ENCODE measurements at regions not wholly inside any gene's neighbourhood (a gene's known extent, or its start where the extent isn't known, plus 50 kb on each side); places are given as distances from the start of the nearest gene placed in this dataset.

- POLR2A ChIA-PET, result no interaction called here
Measured at GRCh38 chr4:23311983-23312382, 577.9 kb downstream of the PPARGC1A start.

DNA sequence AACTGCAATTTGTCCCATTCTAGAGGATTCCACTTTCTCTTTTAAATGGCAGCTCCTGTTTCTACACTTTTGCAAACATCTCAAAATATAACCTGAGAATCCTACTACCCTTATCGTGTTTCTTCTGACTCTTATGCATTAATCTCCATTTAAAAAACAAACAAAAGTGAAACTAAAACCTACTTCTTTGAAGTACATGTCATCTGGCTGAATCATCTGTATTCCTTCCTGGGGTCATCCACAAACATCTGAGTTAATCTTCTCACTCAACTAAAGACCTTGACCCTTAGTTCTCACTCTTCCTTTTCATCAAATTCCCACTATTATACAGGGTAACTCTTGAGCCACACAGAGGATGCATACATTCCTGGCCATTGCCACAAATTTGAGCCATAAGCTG lies 584.8 kb downstream of the PPARGC1A start:
- H3K4me1 ChIP-seq (ENCODE audit: control extremely low read depth in 1 of 4, control insufficient read depth in 4 of 4, insufficient read depth in 4 of 4, low read length in 3 of 4), result peaks cover 0 to 8% (median 4%) of the 10 kb centered on the region in 4 experiments
- WGBS (ENCODE audit: insufficient coverage), result 100% methylated on average over 1 of the region's 1 CpG
- peak in 2 of 3 donors; percentile 9 to 27 for DNase-seq
- no peak overlapping the region for H3K27ac ChIP-seq (ENCODE audit: insufficient read depth in 1 of 2, low read depth in 1 of 2, low read length in 2 of 2, poor library complexity in 1 of 2, severe bottlenecking in 2 of 2)
- peak overlapping the region in 1 of 7 experiments; percentile 54 for H3K4me3 ChIP-seq (ENCODE audit: control insufficient read depth in 1 of 7, extremely low read depth in 1 of 7, insufficient read depth in 4 of 7, low read depth in 2 of 7, low read length in 6 of 7)
- H3K9me3 ChIP-seq (ENCODE audit: control extremely low read depth in 1 of 5, control insufficient read depth in 4 of 5, insufficient read depth in 2 of 5, low read depth in 1 of 5, low read length in 4 of 5), result no peaks in the 10 kb centered on the region
- POLR2A ChIA-PET, result no interaction called here
- no peaks in the 10 kb centered on the region for H3K36me3 ChIP-seq (ENCODE audit: control insufficient read depth in 4 of 4, insufficient read depth in 4 of 4, low read length in 3 of 4)
- CTCF ChIA-PET, result interaction anchor here (0.7 kb wide), 1 partner anchor 55 kb away, joined by 3 read pairs; no protein-coding TSS in a partner anchor
- H3K27me3 ChIP-seq (replicated peaks in 2 of 5; ENCODE audit: control insufficient read depth in 4 of 5, insufficient read depth in 5 of 5, low read length in 4 of 5), result no peaks in the 10 kb centered on the region

More at GRCh38 chr4:23311983-23312382, 577.9 kb downstream of the PPARGC1A start:
- 93% methylated on average over 2 of the region's 3 CpGs for WGBS (ENCODE audit: insufficient coverage)
- Histone ChIP-seq H3K4me3 (ENCODE audit: control insufficient read depth in 1 of 7, extremely low read depth in 1 of 7, insufficient read depth in 4 of 7, low read depth in 2 of 7, low read length in 6 of 7) (no peak overlapping the region), H3K9me3 (ENCODE audit: control extremely low read depth in 1 of 5, control insufficient read depth in 4 of 5, insufficient read depth in 2 of 5, low read depth in 1 of 5, low read length in 4 of 5) (no peaks in the 10 kb centered on the region), H3K36me3 (ENCODE audit: control insufficient read depth in 4 of 4, insufficient read depth in 4 of 4, low read length in 3 of 4) (no peaks in the 10 kb centered on the region), H3K27me3 (replicated peaks in 2 of 5; ENCODE audit: control insufficient read depth in 4 of 5, insufficient read depth in 5 of 5, low read length in 4 of 5) (no peaks in the 10 kb centered on the region), H3K4me1 (ENCODE audit: control extremely low read depth in 1 of 4, control insufficient read depth in 4 of 4, insufficient read depth in 4 of 4, low read length in 3 of 4) (no peaks in the 10 kb centered on the region), H3K27ac (ENCODE audit: insufficient read depth in 1 of 2, low read depth in 1 of 2, low read length in 2 of 2, poor library complexity in 1 of 2, severe bottlenecking in 2 of 2) (no peak overlapping the region)
- CTCF ChIA-PET, result no interaction called here
- no peak for DNase-seq

- Histone ChIP-seq H3K9me3 (ENCODE audit: control extremely low read depth in 1 of 5, control insufficient read depth in 4 of 5, insufficient read depth in 2 of 5, low read depth in 1 of 5, low read length in 4 of 5) (no peaks in the 10 kb centered on the region), H3K27me3 (replicated peaks in 2 of 5; ENCODE audit: control insufficient read depth in 4 of 5, insufficient read depth in 5 of 5, low read length in 4 of 5) (no peaks in the 10 kb centered on the region), H3K4me1 (ENCODE audit: control extremely low read depth in 1 of 4, control insufficient read depth in 4 of 4, insufficient read depth in 4 of 4, low read length in 3 of 4) (peaks cover 0 to 8% (median 4%) of the 10 kb centered on the region in 4 experiments), H3K36me3 (ENCODE audit: control insufficient read depth in 4 of 4, insufficient read depth in 4 of 4, low read length in 3 of 4) (no peaks in the 10 kb centered on the region), H3K27ac (ENCODE audit: insufficient read depth in 1 of 2, low read depth in 1 of 2, low read length in 2 of 2, poor library complexity in 1 of 2, severe bottlenecking in 2 of 2) (no peak overlapping the region), H3K4me3 (ENCODE audit: control insufficient read depth in 1 of 7, extremely low read depth in 1 of 7, insufficient read depth in 4 of 7, low read depth in 2 of 7, low read length in 6 of 7) (no peak overlapping the region)
- POLR2A ChIA-PET, result no interaction called here
- CTCF ChIA-PET, result no interaction called here
- no peak for DNase-seq
- 80% methylated on average over 1 of the region's 1 CpG for WGBS (ENCODE audit: insufficient coverage)
Measured at GRCh38 chr4:23298371-23298770, 591.5 kb downstream of the PPARGC1A start.

GRCh38 chr4:23297327-23297726 lies 592.5 kb downstream of the PPARGC1A start:
- POLR2A ChIA-PET, result no interaction called here
- DNase-seq, result no peak
- WGBS (ENCODE audit: insufficient coverage), result 97% methylated on average over 3 of the region's 4 CpGs
- no peaks in the 10 kb centered on the region for H3K9me3 ChIP-seq (ENCODE audit: control extremely low read depth in 1 of 5, control insufficient read depth in 4 of 5, insufficient read depth in 2 of 5, low read depth in 1 of 5, low read length in 4 of 5)
- no peak overlapping the region for H3K27ac ChIP-seq (ENCODE audit: insufficient read depth in 1 of 2, low read depth in 1 of 2, low read length in 2 of 2, poor library complexity in 1 of 2, severe bottlenecking in 2 of 2)
- peaks cover 0 to under 1% (median under 1%) of the 10 kb centered on the region in 4 experiments for H3K4me1 ChIP-seq (ENCODE audit: control extremely low read depth in 1 of 4, control insufficient read depth in 4 of 4, insufficient read depth in 4 of 4, low read length in 3 of 4)
- H3K4me3 ChIP-seq (ENCODE audit: control insufficient read depth in 1 of 7, extremely low read depth in 1 of 7, insufficient read depth in 4 of 7, low read depth in 2 of 7, low read length in 6 of 7), result no peak overlapping the region
- CTCF ChIA-PET, result no interaction called here
- no peaks in the 10 kb centered on the region for H3K36me3 ChIP-seq (ENCODE audit: control insufficient read depth in 4 of 4, insufficient read depth in 4 of 4, low read length in 3 of 4)
- no peaks in the 10 kb centered on the region for H3K27me3 ChIP-seq (replicated peaks in 2 of 5; ENCODE audit: control insufficient read depth in 4 of 5, insufficient read depth in 5 of 5, low read length in 4 of 5)

GRCh38 chr4:23291139-23291538 lies 598.4 kb downstream of the GBA3 start:
- 80% methylated on average over 1 of the region's 2 CpGs for WGBS (ENCODE audit: insufficient coverage)
- DNase-seq, result no peak
- Histone ChIP-seq H3K4me3 (ENCODE audit: control insufficient read depth in 1 of 7, extremely low read depth in 1 of 7, insufficient read depth in 4 of 7, low read depth in 2 of 7, low read length in 6 of 7) (no peak overlapping the region), H3K27ac (ENCODE audit: insufficient read depth in 1 of 2, low read depth in 1 of 2, low read length in 2 of 2, poor library complexity in 1 of 2, severe bottlenecking in 2 of 2) (no peak overlapping the region), H3K27me3 (replicated peaks in 2 of 5; ENCODE audit: control insufficient read depth in 4 of 5, insufficient read depth in 5 of 5, low read length in 4 of 5) (no peaks in the 10 kb centered on the region), H3K36me3 (ENCODE audit: control insufficient read depth in 4 of 4, insufficient read depth in 4 of 4, low read length in 3 of 4) (no peaks in the 10 kb centered on the region), H3K9me3 (ENCODE audit: control extremely low read depth in 1 of 5, control insufficient read depth in 4 of 5, insufficient read depth in 2 of 5, low read depth in 1 of 5, low read length in 4 of 5) (peaks cover 0 to 2% (median 0%) of the 10 kb centered on the region in 5 experiments), H3K4me1 (ENCODE audit: control extremely low read depth in 1 of 4, control insufficient read depth in 4 of 4, insufficient read depth in 4 of 4, low read length in 3 of 4) (peaks cover 0 to 7% (median 0%) of the 10 kb centered on the region in 4 experiments)
- ChIA-PET CTCF (no interaction called here), POLR2A (no interaction called here)

DNA sequence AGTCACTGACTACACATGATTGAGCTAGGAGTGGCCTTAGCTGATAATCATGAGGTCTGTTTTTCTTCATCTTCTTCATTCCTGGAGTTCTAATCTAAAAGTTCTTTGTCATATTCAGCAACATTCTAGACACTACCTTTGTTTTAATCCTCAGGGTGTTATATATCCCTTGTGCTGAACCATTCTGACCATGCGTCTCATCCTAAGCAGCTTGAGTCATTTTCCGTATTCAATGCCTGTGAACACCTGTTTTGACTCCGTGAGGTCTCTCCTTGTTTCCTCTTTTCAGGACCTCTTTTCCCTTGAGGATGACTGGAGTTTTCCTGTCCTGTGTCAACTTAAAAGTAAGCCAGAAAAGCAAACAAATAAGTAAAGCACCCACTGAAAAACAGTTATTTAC lies 597.9 kb downstream of the GBA3 start:
- no peaks in the 10 kb centered on the region for H3K36me3 ChIP-seq (ENCODE audit: control insufficient read depth in 4 of 4, insufficient read depth in 4 of 4, low read length in 3 of 4)
- 59% methylated on average over 3 of the region's 3 CpGs for WGBS (ENCODE audit: insufficient coverage)
- peak in 2 of 3 donors; percentile 16 to 50 for DNase-seq
- H3K9me3 ChIP-seq (ENCODE audit: control extremely low read depth in 1 of 5, control insufficient read depth in 4 of 5, insufficient read depth in 2 of 5, low read depth in 1 of 5, low read length in 4 of 5), result peaks cover 0 to 2% (median 0%) of the 10 kb centered on the region in 5 experiments
- no peak overlapping the region for H3K27ac ChIP-seq (ENCODE audit: insufficient read depth in 1 of 2, low read depth in 1 of 2, low read length in 2 of 2, poor library complexity in 1 of 2, severe bottlenecking in 2 of 2)
- ChIA-PET POLR2A (no interaction called here), CTCF (no interaction called here)
- no peaks in the 10 kb centered on the region for H3K27me3 ChIP-seq (replicated peaks in 2 of 5; ENCODE audit: control insufficient read depth in 4 of 5, insufficient read depth in 5 of 5, low read length in 4 of 5)
- H3K4me3 ChIP-seq (ENCODE audit: control insufficient read depth in 1 of 7, extremely low read depth in 1 of 7, insufficient read depth in 4 of 7, low read depth in 2 of 7, low read length in 6 of 7), result no peak overlapping the region
- H3K4me1 ChIP-seq (ENCODE audit: control extremely low read depth in 1 of 4, control insufficient read depth in 4 of 4, insufficient read depth in 4 of 4, low read length in 3 of 4), result peaks cover 0 to 7% (median 0%) of the 10 kb centered on the region in 4 experiments

- CTCF ChIA-PET, result no interaction called here
- no peaks in the 10 kb centered on the region for H3K4me1 ChIP-seq (ENCODE audit: control extremely low read depth in 1 of 4, control insufficient read depth in 4 of 4, insufficient read depth in 4 of 4, low read length in 3 of 4)
- H3K4me3 ChIP-seq (ENCODE audit: control insufficient read depth in 1 of 7, extremely low read depth in 1 of 7, insufficient read depth in 4 of 7, low read depth in 2 of 7, low read length in 6 of 7), result no peak overlapping the region
- H3K27ac ChIP-seq (ENCODE audit: insufficient read depth in 1 of 2, low read depth in 1 of 2, low read length in 2 of 2, poor library complexity in 1 of 2, severe bottlenecking in 2 of 2), result no peak overlapping the region
- no peaks in the 10 kb centered on the region for H3K27me3 ChIP-seq (replicated peaks in 2 of 5; ENCODE audit: control insufficient read depth in 4 of 5, insufficient read depth in 5 of 5, low read length in 4 of 5)
- H3K36me3 ChIP-seq (ENCODE audit: control insufficient read depth in 4 of 4, insufficient read depth in 4 of 4, low read length in 3 of 4), result no peaks in the 10 kb centered on the region
- POLR2A ChIA-PET, result no interaction called here
- WGBS (ENCODE audit: insufficient coverage), result no CpG with 5 or more reads among the region's 3 CpGs
- DNase-seq, result peak in 1 of 3 donors; percentile 6
- H3K9me3 ChIP-seq (ENCODE audit: control extremely low read depth in 1 of 5, control insufficient read depth in 4 of 5, insufficient read depth in 2 of 5, low read depth in 1 of 5, low read length in 4 of 5), result no peaks in the 10 kb centered on the region
Measured at GRCh38 chr4:23279377-23279986, 586.7 kb downstream of the GBA3 start.
